ENCODE measurements at regions not wholly inside any gene's neighbourhood (a gene's known extent, or its start where the extent isn't known, plus 50 kb on each side); places are given as distances from the start of the nearest gene placed in this dataset.

GRCh38 chr11:113552271-113552670 is 77.1 kb upstream of the DRD2 start:
- no peak for ATAC-seq
- Mint-ChIP-seq H3K4me1 (no peaks in the 10 kb centered on the region), H3K4me3 (no peak overlapping the region), H3K36me3 (no peaks in the 10 kb centered on the region), H3K27me3 (peaks cover 22% of the 10 kb centered on the region), H3K27ac (no peak overlapping the region), H3K9me3 (no peaks in the 10 kb centered on the region)

DNA sequence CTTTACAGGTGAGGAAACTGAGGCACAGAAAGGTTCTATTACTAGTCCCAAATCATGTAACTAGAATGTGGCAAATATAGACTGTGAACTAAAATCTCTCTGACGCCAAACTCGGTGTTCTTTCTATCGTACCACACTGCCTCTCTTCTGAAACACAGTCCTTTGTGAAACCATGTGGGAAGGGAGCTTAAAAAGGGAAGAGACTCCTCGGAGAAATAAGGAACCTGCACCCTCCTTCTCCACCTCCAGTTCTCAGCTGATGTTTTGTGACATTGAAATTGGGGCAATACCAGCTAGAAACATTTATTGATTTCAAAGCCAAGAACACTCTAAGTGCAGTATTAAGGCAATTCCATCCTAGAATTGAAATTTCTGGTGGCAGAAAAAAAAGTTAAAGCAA is 76.4 kb upstream of the DRD2 start:
- H3K9me3 Mint-ChIP-seq = no peaks in the 10 kb centered on the region
- H3K27ac Mint-ChIP-seq = no peak overlapping the region
- no peak for ATAC-seq
- no peaks in the 10 kb centered on the region for H3K36me3 Mint-ChIP-seq
- no peaks in the 10 kb centered on the region for H3K4me1 Mint-ChIP-seq
- H3K4me3 Mint-ChIP-seq = no peak overlapping the region
- peaks cover 22% of the 10 kb centered on the region for H3K27me3 Mint-ChIP-seq

DNA sequence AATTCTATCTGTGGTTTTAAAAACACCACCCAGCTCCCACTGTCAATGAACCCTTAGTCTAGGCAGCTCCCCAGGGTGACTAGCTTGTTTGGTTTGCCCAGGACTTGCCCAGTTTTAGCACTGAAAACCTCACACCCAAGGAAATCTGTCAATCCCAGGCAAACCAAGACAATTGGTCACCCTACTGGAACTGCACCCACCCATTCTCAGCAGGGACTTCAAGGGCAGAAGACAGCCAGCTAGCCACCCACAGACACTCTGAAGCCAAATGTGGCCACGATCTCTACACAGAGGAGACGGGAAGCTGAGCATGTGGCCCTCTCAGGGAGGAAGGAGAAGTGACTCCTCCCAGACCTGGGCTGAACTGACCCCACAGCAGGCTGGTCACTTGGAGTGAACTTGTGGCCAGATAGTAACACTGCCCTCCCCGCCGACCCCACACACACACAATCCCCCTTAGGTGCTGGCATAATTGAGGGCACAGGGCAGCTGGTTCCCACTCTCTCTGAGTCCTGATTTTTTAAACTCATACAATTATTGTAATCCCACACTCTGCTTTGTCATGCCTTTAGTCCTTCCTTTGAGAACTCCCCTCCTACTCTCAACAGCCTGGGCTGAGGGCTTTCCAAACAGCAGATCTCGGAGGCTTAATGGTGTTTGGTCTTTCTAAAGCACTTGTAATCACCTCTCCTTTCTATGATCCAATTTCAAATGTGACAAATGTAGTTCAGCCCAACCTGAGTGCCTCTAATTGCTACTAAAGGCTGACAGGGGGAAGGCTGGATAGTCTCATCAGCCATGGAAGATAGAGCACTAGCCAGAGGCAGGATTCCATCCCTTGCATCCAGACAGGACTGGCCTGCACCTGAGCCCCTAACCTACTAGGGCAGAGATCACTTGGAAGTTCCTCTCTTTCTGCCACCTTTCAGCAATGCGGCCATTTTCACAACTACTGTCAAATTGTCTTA is 74.7 kb upstream of the DRD2 start:
- Mint-ChIP-seq H3K36me3 (no peaks in the 10 kb centered on the region), H3K9me3 (no peaks in the 10 kb centered on the region), H3K27ac (no peak overlapping the region), H3K4me3 (no peak overlapping the region), H3K27me3 (peaks cover 31% of the 10 kb centered on the region), H3K4me1 (no peaks in the 10 kb centered on the region)
- ATAC-seq = no peak

DNA sequence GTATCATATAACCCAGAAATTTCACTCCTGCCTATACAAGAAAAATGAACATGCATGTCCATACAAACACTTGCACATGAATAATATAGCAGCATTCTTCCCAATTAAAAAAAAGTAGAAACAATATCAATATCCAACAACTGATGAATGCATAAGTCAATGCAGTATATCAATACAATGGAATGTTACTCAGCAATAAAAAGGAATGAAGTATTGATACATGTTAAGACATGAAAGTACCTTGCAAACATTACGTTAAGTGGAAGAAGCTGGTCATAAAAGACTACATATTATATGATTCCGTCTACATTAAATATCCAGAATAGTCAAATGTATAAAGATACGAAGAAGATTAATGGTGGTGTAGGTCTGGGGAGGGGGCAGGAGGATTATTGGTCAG is 73.9 kb upstream of the DRD2 start:
- Mint-ChIP-seq H3K27ac (no peak overlapping the region), H3K36me3 (no peaks in the 10 kb centered on the region), H3K27me3 (peaks cover 31% of the 10 kb centered on the region), H3K4me3 (no peak overlapping the region), H3K4me1 (no peaks in the 10 kb centered on the region), H3K9me3 (no peaks in the 10 kb centered on the region)
- ATAC-seq = no peak

DNA sequence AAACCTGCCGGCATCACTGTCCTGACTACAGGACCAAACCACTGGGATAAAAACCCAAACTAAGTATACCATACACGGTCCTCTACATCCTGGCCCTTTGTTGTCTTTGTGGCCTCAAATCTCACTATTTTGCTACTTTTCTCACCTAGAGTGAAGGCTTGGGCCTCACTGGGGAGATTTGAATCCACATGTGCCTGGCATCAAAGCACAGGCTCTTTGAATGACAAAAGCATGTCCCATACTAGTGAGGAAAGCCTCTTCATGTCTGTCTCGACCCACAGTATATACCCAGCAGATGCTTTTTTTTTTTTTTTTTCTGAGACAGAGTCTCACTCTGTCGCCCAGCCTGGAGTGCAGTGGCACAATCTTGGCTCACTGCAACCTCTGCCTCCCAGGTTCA is 72.5 kb upstream of the DRD2 start:
- Mint-ChIP-seq H3K4me3 (no peak overlapping the region), H3K9me3 (no peaks in the 10 kb centered on the region), H3K27me3 (peaks cover 31% of the 10 kb centered on the region), H3K36me3 (no peaks in the 10 kb centered on the region), H3K27ac (no peak overlapping the region), H3K4me1 (no peaks in the 10 kb centered on the region)
- ATAC-seq = no peak

DNA sequence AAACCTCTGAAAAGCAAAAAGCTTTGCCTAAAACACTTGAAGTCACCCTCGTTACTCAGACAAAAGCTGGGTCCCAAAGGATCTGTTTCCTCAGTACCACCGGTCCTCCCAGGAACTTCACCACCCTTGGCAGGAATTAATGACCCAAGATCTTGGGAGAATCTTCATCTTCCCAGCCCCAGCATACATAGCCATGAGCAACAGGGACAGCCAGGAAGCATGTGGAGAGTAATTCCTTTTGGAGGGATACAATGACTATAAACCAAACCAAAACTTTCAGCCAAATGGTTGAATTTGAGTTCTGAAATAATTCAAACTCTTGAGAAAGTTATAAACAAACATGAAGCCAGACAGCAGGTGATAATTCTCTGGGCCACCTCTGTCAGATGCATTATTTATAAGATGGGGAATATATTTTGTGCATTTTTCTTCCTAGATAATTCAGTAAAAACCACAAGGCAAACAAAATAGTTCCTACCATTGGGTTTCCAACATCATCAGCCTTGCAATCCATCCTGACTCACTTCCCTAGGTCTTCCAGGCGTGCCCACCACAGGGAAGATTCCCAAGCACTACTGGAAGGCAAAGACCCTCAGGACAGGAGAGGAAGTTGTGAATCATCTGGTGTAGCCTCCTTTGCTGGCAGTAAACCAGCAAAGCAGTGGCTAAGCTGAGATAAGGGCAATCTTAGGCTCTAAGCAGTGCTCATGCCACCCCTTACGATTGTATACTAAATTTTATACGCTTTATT is 71.7 kb upstream of the DRD2 start:
- no peaks in the 10 kb centered on the region for H3K36me3 Mint-ChIP-seq
- no peak overlapping the region for H3K4me3 Mint-ChIP-seq
- H3K27ac Mint-ChIP-seq = no peak overlapping the region
- no peaks in the 10 kb centered on the region for H3K9me3 Mint-ChIP-seq
- peaks cover 31% of the 10 kb centered on the region for H3K27me3 Mint-ChIP-seq
- no peak for ATAC-seq
- H3K4me1 Mint-ChIP-seq = no peaks in the 10 kb centered on the region

- Mint-ChIP-seq H3K4me3 (no peak overlapping the region), H3K27ac (no peak overlapping the region), H3K27me3 (peaks cover 30% of the 10 kb centered on the region), H3K4me1 (no peaks in the 10 kb centered on the region), H3K36me3 (no peaks in the 10 kb centered on the region), H3K9me3 (no peaks in the 10 kb centered on the region)
- no peak for ATAC-seq
Measured at GRCh38 chr11:113542420-113542819, 67.2 kb upstream of the DRD2 start.

- Mint-ChIP-seq H3K36me3 (no peaks in the 10 kb centered on the region), H3K9me3 (no peaks in the 10 kb centered on the region), H3K27ac (no peak overlapping the region), H3K4me1 (no peaks in the 10 kb centered on the region), H3K27me3 (peaks cover 31% of the 10 kb centered on the region), H3K4me3 (no peak overlapping the region)
- no peak for ATAC-seq
Measured at GRCh38 chr11:113540416-113541330, 65.5 kb upstream of the DRD2 start.

GRCh38 chr11:113538451-113539412 is 63.5 kb upstream of the DRD2 start:
- no peaks in the 10 kb centered on the region for H3K4me1 Mint-ChIP-seq
- no peak overlapping the region for H3K27ac Mint-ChIP-seq
- ATAC-seq = no peak
- peaks cover 38% of the 10 kb centered on the region for H3K27me3 Mint-ChIP-seq
- H3K36me3 Mint-ChIP-seq = no peaks in the 10 kb centered on the region
- no peak overlapping the region for H3K4me3 Mint-ChIP-seq
- no peaks in the 10 kb centered on the region for H3K9me3 Mint-ChIP-seq

DNA sequence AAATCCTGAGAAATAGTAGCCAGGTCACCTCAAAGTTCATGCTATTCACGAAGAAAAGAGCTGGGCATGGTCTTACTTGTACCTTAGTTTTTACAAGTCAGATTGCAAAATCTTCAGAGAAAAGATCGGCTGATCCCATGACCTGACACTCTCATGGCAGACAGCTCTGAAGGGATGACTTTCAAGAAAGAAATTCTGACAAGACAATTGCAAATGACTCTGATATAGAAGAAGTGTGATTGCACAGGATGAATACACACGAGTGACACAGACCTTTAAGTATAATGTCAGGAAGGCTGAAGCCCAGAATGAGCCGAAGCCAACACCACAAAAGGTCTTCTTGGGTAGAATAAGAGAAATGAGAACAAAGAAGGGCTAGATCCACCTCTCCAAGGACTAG is 59.4 kb upstream of the DRD2 start:
- Mint-ChIP-seq H3K27me3 (peaks cover 35% of the 10 kb centered on the region), H3K4me1 (peaks cover 6% of the 10 kb centered on the region), H3K4me3 (no peak overlapping the region), H3K36me3 (no peaks in the 10 kb centered on the region), H3K9me3 (no peaks in the 10 kb centered on the region), H3K27ac (no peak overlapping the region)
- no peak for ATAC-seq

DNA sequence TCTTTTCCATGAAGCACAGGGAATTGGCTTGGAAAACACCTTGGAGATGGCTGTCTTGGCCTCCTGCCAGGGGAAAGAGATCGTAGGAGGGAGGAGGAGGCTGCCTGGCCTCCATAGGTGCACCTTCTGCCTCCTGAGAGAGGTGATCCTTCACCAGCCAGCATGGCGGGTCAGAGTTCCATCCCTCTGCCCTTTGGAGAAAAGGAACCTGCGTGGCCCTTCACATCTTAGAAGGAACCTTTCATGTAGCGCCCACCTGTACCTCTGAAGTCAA is 58.2 kb upstream of the DRD2 start:
- H3K4me3 Mint-ChIP-seq = no peak overlapping the region
- ATAC-seq = no peak
- H3K27me3 Mint-ChIP-seq = peaks cover 27% of the 10 kb centered on the region
- peaks cover 6% of the 10 kb centered on the region for H3K4me1 Mint-ChIP-seq
- no peaks in the 10 kb centered on the region for H3K36me3 Mint-ChIP-seq
- no peak overlapping the region for H3K27ac Mint-ChIP-seq
- no peaks in the 10 kb centered on the region for H3K9me3 Mint-ChIP-seq

DNA sequence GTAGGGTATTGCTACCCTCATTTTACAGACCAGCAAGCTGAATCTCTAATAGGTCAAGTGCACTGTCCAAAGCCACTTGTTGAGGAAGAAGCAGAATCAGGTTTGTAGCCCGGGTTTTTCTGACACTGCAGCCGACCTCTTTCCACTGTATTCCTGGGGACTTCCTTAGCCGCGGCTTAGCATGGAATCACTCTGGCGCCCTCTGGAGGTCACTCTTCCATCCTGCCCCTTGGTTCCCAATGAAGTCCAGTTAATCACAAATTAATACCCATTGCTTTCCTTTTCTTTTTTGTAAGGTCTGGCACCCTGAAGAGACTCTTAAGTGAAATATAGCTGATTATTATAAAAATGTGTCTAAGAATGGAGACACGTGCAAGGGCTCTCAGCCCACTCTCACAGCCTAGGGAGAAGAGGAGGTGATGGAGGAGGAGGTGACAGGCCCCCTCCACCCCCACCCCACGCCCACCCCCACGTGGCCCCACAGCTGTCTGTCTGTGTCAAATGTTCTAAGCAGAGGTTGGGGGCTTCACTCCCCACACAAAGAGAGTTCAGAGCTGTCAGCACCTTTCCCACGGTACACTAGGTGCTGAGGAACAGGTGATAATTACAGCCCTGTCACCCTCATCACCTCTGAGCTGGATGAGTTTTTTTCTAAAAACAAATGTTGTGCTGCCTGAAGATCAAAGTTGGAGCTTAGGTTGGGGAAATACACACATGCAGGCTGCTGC is 57.7 kb upstream of the DRD2 start:
- Mint-ChIP-seq H3K4me1 (peaks cover 6% of the 10 kb centered on the region), H3K4me3 (no peak overlapping the region), H3K36me3 (no peaks in the 10 kb centered on the region), H3K9me3 (no peaks in the 10 kb centered on the region), H3K27me3 (peaks cover 27% of the 10 kb centered on the region), H3K27ac (no peak overlapping the region)
- no peak for ATAC-seq

DNA sequence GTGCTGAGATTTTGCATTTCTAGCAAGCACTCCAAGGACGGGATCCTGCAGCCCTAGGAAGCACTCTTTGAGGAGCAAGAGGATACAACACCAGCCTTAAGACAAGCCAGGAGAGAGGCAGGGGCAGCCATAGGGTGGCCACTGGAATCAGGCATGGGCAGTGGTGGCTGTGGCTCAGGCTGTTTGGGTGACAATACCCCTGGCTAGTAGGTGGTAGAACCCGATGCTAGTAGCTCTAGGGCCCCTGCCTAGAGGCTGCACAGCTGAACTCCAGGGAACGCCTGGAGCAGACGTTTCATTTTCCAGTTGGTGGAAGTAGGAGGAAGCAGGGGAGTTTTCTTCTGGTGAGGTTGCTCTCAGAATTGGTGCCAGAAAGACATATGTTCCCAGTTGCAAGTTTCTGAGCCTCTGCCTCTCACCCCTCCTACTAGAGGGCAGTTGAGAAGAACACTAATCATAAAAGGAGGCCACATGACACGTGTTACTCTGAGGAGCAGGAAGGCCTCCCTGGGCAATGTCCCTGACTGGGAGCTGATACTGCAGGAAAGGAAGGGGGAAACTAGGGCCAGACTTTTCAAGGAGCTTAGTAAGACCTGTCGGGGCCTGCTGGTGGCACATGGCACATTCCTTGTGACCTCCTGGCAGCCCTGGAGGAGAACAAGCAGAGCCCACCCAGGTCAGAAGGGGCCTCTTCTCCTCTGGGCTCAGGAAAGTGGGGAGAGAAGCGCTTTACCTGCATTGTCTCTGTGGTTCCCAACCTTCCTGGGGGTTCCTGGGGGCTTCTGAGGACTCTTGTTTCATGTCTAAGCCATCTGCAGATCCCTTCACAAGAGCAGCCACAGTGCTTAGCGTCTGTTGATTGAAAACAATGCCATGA is 56.6 kb upstream of the DRD2 start:
- peaks cover 27% of the 10 kb centered on the region for H3K27me3 Mint-ChIP-seq
- no peak overlapping the region for H3K27ac Mint-ChIP-seq
- no peak overlapping the region for H3K4me3 Mint-ChIP-seq
- ATAC-seq = no peak
- no peaks in the 10 kb centered on the region for H3K36me3 Mint-ChIP-seq
- no peaks in the 10 kb centered on the region for H3K9me3 Mint-ChIP-seq
- peaks cover 6% of the 10 kb centered on the region for H3K4me1 Mint-ChIP-seq

Measured in stimulated activated memory B cell treated with anti-CD40 and anti-IgM and Interleukin-4, amounts not matched to agents 10 μg/mL and 1 μg/mL and 100 μg/mL, for 72 hours (primary cell).